GM12878 (cell line): ENCODE measurements at regions not wholly inside any gene's neighbourhood (a gene's known extent, or its start where the extent isn't known, plus 50 kb on each side); places are given as distances from the start of the nearest gene placed in this dataset.
"Not testable (repeated sequence)": the region's sequence is repeated elsewhere in the genome, so short reads cannot be mapped to it uniquely, and the experiment has no call there.

ENCODE experiments used
- ATAC-seq: fragments of 200-7000 bp; cut with Tn5 transposase; 3 replicates; pipeline ENCODE4 v1.9.1; 2020; ENCODE audit warnings: mild to moderate bottlenecking, moderate library complexity
- BruUV-seq: library from RNA; stranded (reverse); fragments of 400-500 nt; replicated peaks from 2 replicates; lab custom pipeline; 2021; lab: Mats Ljungman, UMichigan
- CTCF ChIA-PET: fragments of 300-600 bp; sonication (Branson Sonifier 250); formaldehyde crosslinking; extraction: SDS; loops from one replicate; lab custom pipeline; 2021; ENCODE audit warnings: inconsistent platforms; lab: Yijun Ruan, JAX
- POLR2A ChIA-PET: fragments of 350-600 bp; formaldehyde crosslinking; extraction: SDS; loops from one replicate; lab custom pipeline; 2021; ENCODE audit warnings: inconsistent platforms; lab: Charles Lee
- RAD21 ChIA-PET: fragments of 300-600 bp; sonication (Branson Sonifier 250); formaldehyde crosslinking; loops from one replicate; lab custom pipeline; 2023; ENCODE audit warnings: antibody characterized with exemption; ENCODE audit not compliant: unreplicated experiment; lab: Charles Lee
- SMC1A ChIA-PET: fragments of 300-600 bp; sonication (Branson Sonifier 250); formaldehyde crosslinking; loops from one replicate; lab custom pipeline; 2023; ENCODE audit not compliant: unreplicated experiment, uncharacterized antibody; lab: Charles Lee
- DNase-seq: peaks from one replicate; pipeline ENCODE4 v3.0.0-alpha.2; 2011; ENCODE audit warnings: low read depth, low spot score
- FAIRE-seq: peaks from 3 replicates; lab custom pipeline; 2011; peaks lifted over from hg19 to GRCh38; lab: Jason Lieb, UNC
- H2AFZ ChIP-seq: 2 replicates; pipeline ENCODE4 v1.6.0; 2011; ENCODE audit warnings: low read depth, low read length, control low read depth; ENCODE audit not compliant: control insufficient read depth
- H3K27ac ChIP-seq: 2 replicates; pipeline ENCODE4 v1.5.1; 2011; ENCODE audit warnings: control low read depth; ENCODE audit not compliant: control insufficient read depth, insufficient read depth
- H3K27me3 ChIP-seq, 2 experiments: replicated peaks in 1 of 2; 2 replicates each; pipeline versions ENCODE4 v1.6.0 to v1.6.1; 2011; ENCODE audit warnings: low read length in 1 of 2; ENCODE audit not compliant: control insufficient read depth in 2 of 2, insufficient read depth in 2 of 2
- H3K36me3 ChIP-seq, 2 experiments: 2 replicates each; pipeline ENCODE4 v1.5.1; 2011; ENCODE audit warnings: low read length in 1 of 2; ENCODE audit not compliant: control insufficient read depth in 2 of 2, insufficient read depth in 2 of 2
- H3K4me1 ChIP-seq: 2 replicates; pipeline ENCODE4 v1.6.1; 2011; ENCODE audit warnings: mild to moderate bottlenecking, low read length, moderate library complexity, mixed read lengths; ENCODE audit not compliant: control insufficient read depth, insufficient read depth
- H3K4me2 ChIP-seq: 2 replicates; pipeline ENCODE4 v1.6.0; 2011; ENCODE audit warnings: control low read depth; ENCODE audit not compliant: control insufficient read depth, insufficient read depth
- H3K4me3 ChIP-seq: fragments of 200-600 bp; sonication (generic); 2 replicates; pipeline ENCODE4 v1.5.1; 2016
- H3K79me2 ChIP-seq: 2 replicates; pipeline ENCODE4 v1.6.0; 2011; ENCODE audit warnings: low read length; ENCODE audit not compliant: control insufficient read depth, insufficient read depth
- H3K9ac ChIP-seq: 2 replicates; pipeline ENCODE4 v1.8.0; 2011; ENCODE audit warnings: low read length, control low read depth, mixed read lengths; ENCODE audit not compliant: control insufficient read depth, insufficient read depth
- H3K9me3 ChIP-seq: replicated peaks from 3 replicates; pipeline ENCODE4 v1.5.1; 2011; ENCODE audit warnings: mild to moderate bottlenecking, low read length; ENCODE audit not compliant: control insufficient read depth, insufficient read depth
- H4K20me1 ChIP-seq: 2 replicates; pipeline ENCODE4 v1.6.0; 2011; ENCODE audit not compliant: control insufficient read depth, insufficient read depth
- HDAC6 ChIP-seq: fragments of 200-600 bp; sonication (generic); IDR thresholded peaks from one replicate; pipeline ENCODE4 v1.8.0; 2017; ENCODE audit warnings: antibody characterized with exemption; ENCODE audit not compliant: unreplicated experiment
- SMAD5 ChIP-seq: IDR thresholded peaks from 2 replicates; pipeline ENCODE4 v1.6.1; 2016; ENCODE audit warnings: antibody characterized with exemption, low read depth
- WGBS: methylation state at CpG from one replicate; pipeline ENCODE4 v1.1.6; 2016; ENCODE audit warnings: low lambda C conversion rate; ENCODE audit not compliant: insufficient replicate concordance, insufficient coverage; ENCODE audit errors: missing lambda C conversion rate; 5-methylcytosine and 5-hydroxymethylcytosine counted together
- in situ Hi-C: fragments of 300-500 bp; cut with MboI; formaldehyde crosslinking; loops from 9 replicates; pipeline ENCODE4 v1.14.3; 2018; ENCODE audit warnings: mixed read lengths
- intact Hi-C: fragments of 100-400 bp; cut with micrococcal nuclease; formaldehyde crosslinking; loops from one replicate; pipeline ENCODE4 v1.14.2; 2022; ENCODE audit not compliant: unreplicated experiment

- BruUV-seq, H2AFZ ChIP-seq, intact Hi-C loops, H3K79me2 ChIP-seq, H3K4me2 ChIP-seq, CTCF ChIA-PET, H3K9me3 ChIP-seq, ATAC-seq, POLR2A ChIA-PET, H4K20me1 ChIP-seq, FAIRE-seq, H3K36me3 ChIP-seq, H3K9ac ChIP-seq, in situ Hi-C loops, SMC1A ChIA-PET, H3K4me3 ChIP-seq, H3K4me1 ChIP-seq, H3K27ac ChIP-seq, H3K27me3 ChIP-seq, DNase-seq: not testable (repeated sequence)
- 47% methylated on average over 2 of the region's 2 CpGs for whole genome bisulfite sequencing
- RAD21 ChIA-PET, result interaction anchor here (0.9 kb wide), 1 partner anchor 992 kb away, joined by 3 read pairs; no protein-coding TSS in a partner anchor
Observed at GRCh38 chr2:150059676-150060075, 427.8 kb downstream of the RND3 start.

- H3K4me3 ChIP-seq, result no peak overlapping the region
- H3K4me2 ChIP-seq, result no peak overlapping the region
- no peak overlapping the region for H3K9ac ChIP-seq
- H3K36me3 ChIP-seq, result no peaks in the 10 kb centered on the region
- H3K9me3 ChIP-seq, result no peaks in the 10 kb centered on the region
- in situ Hi-C loops (no loop called here), intact Hi-C loops (no loop called here)
- no peaks in the 10 kb centered on the region for H3K79me2 ChIP-seq
- ChIA-PET POLR2A (no interaction called here), SMC1A (no interaction called here), CTCF (no interaction called here), RAD21 (no interaction called here)
- WGBS, result 36% methylated on average over 3 of the region's 3 CpGs
- H2AFZ ChIP-seq, result no peak overlapping the region
- TF ChIP-seq HDAC6 (no peak), SMAD5 (no peak)
- FAIRE-seq, result no peak
- no peak for ATAC-seq
- DNase-seq, result no peak
- H4K20me1 ChIP-seq, result no peaks in the 10 kb centered on the region
- no TSS peak for BruUV-seq
- no peaks in the 10 kb centered on the region for H3K27me3 ChIP-seq
- H3K4me1 ChIP-seq, result no peaks in the 10 kb centered on the region
- H3K27ac ChIP-seq, result no peak overlapping the region
Observed at GRCh38 chr2:150052457-150052856, 435.0 kb downstream of the RND3 start.
